ENCODE measurements at regions not wholly inside any gene's neighbourhood (a gene's known extent, or its start where the extent isn't known, plus 50 kb on each side); places are given as distances from the start of the nearest gene placed in this dataset.

- in situ Hi-C loops (cut with MboI; ENCODE audit: low pct_unique_long_range_greater_than_20kb, low sequenced_read_pairs, unreplicated experiment), result no loop called here
- no peak for TF ChIP-seq CTCF (IDR thresholded peaks at IDR 0.05; ENCODE audit: extremely low read depth, insufficient read depth, missing control alignments)
- DNase-seq (ENCODE audit: low spot score), result no peak
Measured at GRCh38 chr7:19249281-19249680, 104.1 kb upstream of the FERD3L start.

GRCh38 chr7:19248681-19249080 is 103.5 kb upstream of the FERD3L start:
- in situ Hi-C loops (cut with MboI; ENCODE audit: low pct_unique_long_range_greater_than_20kb, low sequenced_read_pairs, unreplicated experiment), result no loop called here
- DNase-seq (ENCODE audit: low spot score), result no peak
- TF ChIP-seq CTCF (IDR thresholded peaks at IDR 0.05; ENCODE audit: extremely low read depth, insufficient read depth, missing control alignments), result no peak

- DNase-seq (ENCODE audit: low spot score), result no peak
- no peak for TF ChIP-seq CTCF (IDR thresholded peaks at IDR 0.05; ENCODE audit: extremely low read depth, insufficient read depth, missing control alignments)
- in situ Hi-C loops (cut with MboI; ENCODE audit: low pct_unique_long_range_greater_than_20kb, low sequenced_read_pairs, unreplicated experiment), result no loop called here
Measured at GRCh38 chr7:19248115-19248514, 102.9 kb upstream of the FERD3L start.

GRCh38 chr7:19247017-19247416 is 101.8 kb upstream of the FERD3L start:
- no peak for DNase-seq (ENCODE audit: low spot score)
- TF ChIP-seq CTCF (IDR thresholded peaks at IDR 0.05; ENCODE audit: extremely low read depth, insufficient read depth, missing control alignments), result no peak
- in situ Hi-C loops (cut with MboI; ENCODE audit: low pct_unique_long_range_greater_than_20kb, low sequenced_read_pairs, unreplicated experiment), result no loop called here

- no peak for DNase-seq (ENCODE audit: low spot score)
- in situ Hi-C loops (cut with MboI; ENCODE audit: low pct_unique_long_range_greater_than_20kb, low sequenced_read_pairs, unreplicated experiment), result no loop called here
- no peak for TF ChIP-seq CTCF (IDR thresholded peaks at IDR 0.05; ENCODE audit: extremely low read depth, insufficient read depth, missing control alignments)
Measured at GRCh38 chr7:19242246-19242645, 97.0 kb upstream of the FERD3L start.

GRCh38 chr7:19239951-19240350 is 94.7 kb upstream of the FERD3L start:
- in situ Hi-C loops (cut with MboI; ENCODE audit: low pct_unique_long_range_greater_than_20kb, low sequenced_read_pairs, unreplicated experiment), result no loop called here
- no peak for TF ChIP-seq CTCF (IDR thresholded peaks at IDR 0.05; ENCODE audit: extremely low read depth, insufficient read depth, missing control alignments)
- no peak for DNase-seq (ENCODE audit: low spot score)

- in situ Hi-C loops (cut with MboI; ENCODE audit: low pct_unique_long_range_greater_than_20kb, low sequenced_read_pairs, unreplicated experiment), result no loop called here
- no peak for TF ChIP-seq CTCF (IDR thresholded peaks at IDR 0.05; ENCODE audit: extremely low read depth, insufficient read depth, missing control alignments)
- no peak for DNase-seq (ENCODE audit: low spot score)
Measured at GRCh38 chr7:19235680-19236079, 90.5 kb upstream of the FERD3L start.

Data from GM13977 (cell line).